ENCODE measurements at regions not wholly inside any gene's neighbourhood (a gene's known extent, or its start where the extent isn't known, plus 50 kb on each side); places are given as distances from the start of the nearest gene placed in this dataset.
"Not testable (repeated sequence)": the region's sequence is repeated elsewhere in the genome, so short reads cannot be mapped to it uniquely, and the experiment has no call there.

DNA sequence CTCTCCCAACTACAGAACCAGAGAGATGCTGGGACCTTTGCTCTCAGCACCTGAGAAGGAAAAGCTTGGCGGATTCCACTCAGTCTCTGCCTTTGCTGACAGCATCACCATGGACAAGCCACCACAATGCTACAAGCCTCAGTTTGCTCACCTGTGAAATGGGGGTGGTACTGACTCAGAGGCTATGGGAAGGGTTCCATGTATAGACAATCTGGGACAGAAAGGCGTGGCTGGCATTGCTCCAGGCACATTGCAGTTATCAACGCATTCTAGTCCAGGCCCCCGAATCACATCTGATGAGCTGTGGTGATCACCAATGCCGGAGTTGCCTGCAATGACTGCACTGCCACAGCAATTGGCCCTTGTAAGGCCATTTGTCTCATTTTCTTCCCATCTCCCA, 72.6 kb downstream of the ISX start:
- no peak for DNase-seq (ENCODE audit: low spot score)
- in situ Hi-C loops (cut with HindIII; ENCODE audit: low sequenced_read_pairs): no loop called here

- DNase-seq (ENCODE audit: low spot score): peak; percentile 57
- in situ Hi-C loops (cut with HindIII; ENCODE audit: low sequenced_read_pairs): no loop called here
Observed at GRCh38 chr22:35140879-35141745, 75.2 kb downstream of the ISX start.

DNA sequence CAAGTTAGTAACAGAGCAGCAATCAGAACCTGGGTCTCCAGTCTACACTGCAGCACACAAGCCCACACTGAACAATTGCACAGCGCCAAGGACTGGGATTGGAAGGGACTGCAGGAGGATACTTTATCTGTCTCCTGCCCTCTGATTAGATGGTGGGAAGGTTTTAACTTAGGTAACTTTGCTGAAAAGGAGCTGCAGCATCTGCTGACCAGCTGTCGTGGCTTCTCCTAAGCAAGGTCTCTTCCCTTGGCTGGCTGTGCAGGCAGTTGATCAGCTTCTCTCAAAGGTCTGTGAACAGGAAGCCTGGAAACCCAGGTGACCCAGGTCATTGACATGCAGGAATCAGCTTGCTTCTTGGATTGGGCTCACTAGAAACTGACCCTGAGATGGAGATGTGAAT, 82.4 kb downstream of the ISX start:
- DNase-seq (ENCODE audit: low spot score): no peak
- in situ Hi-C loops (cut with HindIII; ENCODE audit: low sequenced_read_pairs): no loop called here

DNA sequence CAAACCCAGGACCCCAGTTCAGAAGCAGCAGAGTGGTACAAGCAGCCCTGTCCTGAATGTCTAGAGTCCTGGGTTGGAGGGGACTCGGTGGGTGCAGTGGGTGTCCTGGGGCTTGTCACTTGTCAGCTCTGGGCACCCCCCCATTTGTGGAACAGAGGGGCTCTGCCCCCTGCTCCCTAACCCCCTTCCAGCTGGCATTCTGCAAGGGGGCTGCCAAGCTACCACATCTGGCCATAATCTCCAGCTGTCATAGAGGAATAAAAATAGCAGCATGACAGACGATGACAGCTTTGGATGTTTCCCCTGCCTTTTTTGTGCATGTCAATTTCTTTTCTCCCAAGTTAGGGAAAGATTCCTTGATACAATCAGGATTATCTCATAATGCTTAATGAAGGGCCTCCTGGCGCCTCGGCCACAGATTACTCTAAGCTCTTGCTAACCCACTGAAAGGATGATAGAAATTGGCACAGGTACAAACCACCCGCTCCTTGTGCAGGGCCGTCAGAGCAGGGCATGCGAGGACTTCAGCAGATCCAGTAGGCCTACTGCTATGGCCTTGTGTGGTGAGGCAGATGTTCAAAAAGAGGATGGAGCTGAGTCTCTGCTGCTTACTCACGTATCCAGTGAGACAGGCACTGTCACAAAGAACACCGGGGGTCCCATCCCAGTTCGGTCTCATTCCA, 83.0 kb downstream of the ISX start:
- in situ Hi-C loops (cut with HindIII; ENCODE audit: low sequenced_read_pairs): no loop called here
- DNase-seq (ENCODE audit: low spot score): peak; percentile 7

GRCh38 chr22:35150183-35151107, 84.5 kb downstream of the ISX start:
- in situ Hi-C loops (cut with HindIII; ENCODE audit: low sequenced_read_pairs): no loop called here
- peak; percentile 56 for DNase-seq (ENCODE audit: low spot score)

- in situ Hi-C loops (cut with HindIII; ENCODE audit: low sequenced_read_pairs): no loop called here
- no peak for DNase-seq (ENCODE audit: low spot score)
Observed at GRCh38 chr22:35152316-35152715, 86.4 kb downstream of the ISX start.

DNA sequence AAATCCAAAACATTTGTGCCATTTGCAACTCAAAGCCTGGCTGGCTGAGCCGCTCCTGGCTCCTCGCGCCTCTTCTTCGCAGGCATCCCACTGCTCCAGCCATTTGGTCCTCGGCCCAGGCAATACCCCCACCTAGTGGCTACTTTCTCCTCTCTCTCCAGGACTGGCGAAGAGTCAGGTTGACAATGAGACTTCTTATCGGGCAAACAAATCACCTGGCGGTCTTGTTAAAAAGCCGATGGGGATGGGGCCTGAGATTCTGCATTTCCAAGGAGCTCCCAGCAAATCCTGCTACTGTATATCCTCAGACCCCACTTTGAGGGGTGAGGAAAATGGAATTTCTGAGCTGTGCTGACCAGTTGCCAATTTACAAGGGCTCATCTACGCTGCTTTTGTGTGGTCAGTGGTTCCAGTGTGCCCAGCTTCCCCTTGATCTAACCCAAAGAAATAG, 89.0 kb downstream of the ISX start:
- in situ Hi-C loops (cut with HindIII; ENCODE audit: low sequenced_read_pairs): no loop called here
- peak; percentile 80 for DNase-seq (ENCODE audit: low spot score)

- no peak for DNase-seq (ENCODE audit: low spot score)
- in situ Hi-C loops (cut with HindIII; ENCODE audit: low sequenced_read_pairs): no loop called here
Observed at GRCh38 chr22:35155403-35156025, 89.6 kb downstream of the ISX start.

DNA sequence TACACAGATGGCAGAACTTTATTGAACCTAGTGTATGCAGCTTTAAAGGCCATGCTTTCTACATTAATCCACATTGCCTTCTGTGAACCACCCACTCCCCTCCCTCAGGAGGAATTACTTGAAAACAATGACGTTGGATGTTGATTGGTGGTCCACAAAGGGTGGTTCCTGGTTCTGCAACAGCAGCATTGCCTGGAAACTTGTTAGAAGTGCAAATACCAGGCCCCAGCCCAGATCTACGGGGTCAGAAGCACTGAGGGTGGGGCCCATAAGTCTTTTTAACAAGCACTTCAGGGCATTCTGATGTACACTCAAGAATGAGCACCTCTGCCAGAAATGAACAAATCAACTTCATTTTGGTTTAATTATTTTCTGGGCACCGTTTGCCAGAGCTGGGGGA, 91.0 kb downstream of the ISX start:
- in situ Hi-C loops (cut with HindIII; ENCODE audit: low sequenced_read_pairs): no loop called here
- DNase-seq (ENCODE audit: low spot score): no peak

DNA sequence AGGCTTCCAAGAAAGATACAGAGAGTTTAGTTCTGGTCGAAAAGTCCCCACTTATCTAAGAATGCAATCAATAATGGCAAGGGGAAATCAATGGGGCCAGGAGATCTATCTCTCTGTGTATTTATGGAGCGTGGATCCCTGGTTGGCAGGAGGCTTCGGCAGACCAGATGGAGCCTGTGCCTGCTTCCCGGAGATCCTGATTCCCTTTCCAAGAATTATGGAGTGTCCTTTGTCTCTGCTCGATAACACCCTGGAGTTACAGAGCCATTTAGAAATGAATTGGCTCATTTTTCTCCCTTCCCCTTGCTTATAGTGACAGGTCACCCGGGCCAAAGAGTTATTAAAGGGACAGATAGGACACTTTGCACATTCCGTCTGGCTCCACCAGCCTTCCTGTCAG, 92.4 kb downstream of the ISX start:
- DNase-seq (ENCODE audit: low spot score): peak; percentile 42
- in situ Hi-C loops (cut with HindIII; ENCODE audit: low sequenced_read_pairs): no loop called here

- no peak for DNase-seq (ENCODE audit: low spot score)
Observed at GRCh38 chr22:35159343-35159742, 93.4 kb downstream of the ISX start.

GRCh38 chr22:35160268-35160667, 94.3 kb downstream of the ISX start:
- DNase-seq (ENCODE audit: low spot score): no peak
- in situ Hi-C loops (cut with HindIII; ENCODE audit: low sequenced_read_pairs): no loop called here

More at GRCh38 chr22:35159343-35159742, 93.4 kb downstream of the ISX start:
- in situ Hi-C loops (cut with HindIII; ENCODE audit: low sequenced_read_pairs): no loop called here

GRCh38 chr22:35165896-35166295, 91.4 kb upstream of the HMGXB4 start:
- DNase-seq (ENCODE audit: low spot score); in situ Hi-C loops (cut with HindIII; ENCODE audit: low sequenced_read_pairs): not testable (repeated sequence)

- no peak for DNase-seq (ENCODE audit: low spot score)
- in situ Hi-C loops (cut with HindIII; ENCODE audit: low sequenced_read_pairs): no loop called here
Observed at GRCh38 chr22:35170716-35171697, 86.3 kb upstream of the HMGXB4 start.

DNA sequence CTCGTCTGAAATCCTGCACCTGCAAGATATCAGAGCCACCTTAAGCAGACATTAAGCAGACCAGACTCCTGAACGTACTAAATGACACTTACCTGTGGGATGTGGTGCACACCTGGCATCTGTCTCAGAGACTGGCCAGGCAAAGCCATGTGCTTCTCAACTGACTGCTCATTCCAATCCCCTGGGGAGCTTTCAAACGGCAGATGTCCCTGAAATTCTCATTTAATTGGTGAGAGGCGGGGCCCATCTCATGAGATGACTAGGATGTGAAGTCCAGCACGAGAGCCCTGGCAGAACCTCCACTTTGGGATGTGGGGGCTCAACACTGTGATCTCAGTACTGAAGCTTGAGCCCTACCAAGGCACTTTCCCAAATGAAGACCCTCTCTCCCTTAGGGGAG, 84.9 kb upstream of the HMGXB4 start:
- in situ Hi-C loops (cut with HindIII; ENCODE audit: low sequenced_read_pairs): no loop called here
- DNase-seq (ENCODE audit: low spot score): no peak

GRCh38 chr22:35173655-35174054, 83.6 kb upstream of the HMGXB4 start:
- DNase-seq (ENCODE audit: low spot score): no peak
- in situ Hi-C loops (cut with HindIII; ENCODE audit: low sequenced_read_pairs): no loop called here

DNA sequence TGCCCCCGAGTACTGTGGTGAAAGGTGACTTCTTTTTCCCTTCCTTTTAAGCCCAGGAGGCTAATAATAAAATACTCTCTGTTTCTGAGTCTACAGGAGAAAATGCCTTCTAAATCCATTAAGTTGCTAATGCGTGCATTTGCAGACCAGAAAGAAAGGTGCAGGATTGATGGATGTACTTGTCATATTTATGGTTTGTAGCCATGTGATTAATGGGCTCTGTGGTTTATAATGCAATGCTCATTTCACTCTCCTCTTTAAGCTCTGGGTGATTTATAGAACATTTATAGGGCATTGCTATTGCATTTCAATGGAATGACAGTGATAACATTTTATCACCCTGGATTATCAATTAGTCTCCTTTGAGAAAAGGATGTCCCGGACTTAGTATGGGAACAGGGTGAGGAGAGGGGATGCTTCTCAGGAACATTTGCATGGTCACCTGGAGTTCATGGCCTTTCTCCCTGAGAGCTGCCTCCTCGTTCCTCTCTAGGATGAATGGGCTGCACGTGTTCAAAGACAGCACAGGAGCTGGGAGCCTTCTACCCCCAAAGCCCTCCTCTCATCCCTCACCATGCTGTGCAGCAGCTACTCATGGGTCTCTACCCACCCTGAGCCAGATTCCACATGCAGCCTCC, 82.8 kb upstream of the HMGXB4 start:
- in situ Hi-C loops (cut with HindIII; ENCODE audit: low sequenced_read_pairs): no loop called here

DNA sequence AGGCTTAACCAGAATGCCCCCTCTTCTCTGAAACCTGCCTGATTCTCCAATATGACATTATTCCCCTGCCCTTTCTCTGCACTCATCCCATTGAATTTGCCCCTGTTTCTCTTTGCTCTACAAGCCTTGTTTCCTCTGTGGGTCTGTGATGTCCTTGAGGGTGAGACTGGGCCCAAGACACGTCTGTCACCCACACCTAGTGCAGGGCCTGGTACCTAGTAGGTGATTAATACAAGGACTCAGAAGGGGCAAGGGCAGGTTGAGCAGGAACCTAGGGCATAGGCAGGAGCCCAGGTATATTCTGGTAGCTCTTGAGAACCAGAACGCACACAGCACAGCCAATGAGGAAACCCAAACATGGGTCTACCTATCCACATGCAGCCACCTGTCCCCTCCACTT, 81.9 kb upstream of the HMGXB4 start:
- no peak for DNase-seq (ENCODE audit: low spot score)
- in situ Hi-C loops (cut with HindIII; ENCODE audit: low sequenced_read_pairs): no loop called here

More for the DNA sequence above, 82.8 kb upstream of the HMGXB4 start:
- DNase-seq (ENCODE audit: low spot score): no peak
